Gastroesophageal sphincter (tissue), 4 donors: ENCODE measurements at regions not wholly inside any gene's neighbourhood (a gene's known extent, or its start where the extent isn't known, plus 50 kb on each side); places are given as distances from the start of the nearest gene placed in this dataset.
"Not testable (repeated sequence)": the region's sequence is repeated elsewhere in the genome, so short reads cannot be mapped to it uniquely, and the experiment has no call there.

Experiments
- ATAC-seq: fragments of 150-250 bp; one replicate; pipeline ENCODE4 v1.9.1; 2016; ENCODE audit warnings: mild to moderate bottlenecking, moderate library complexity
- H3K27ac ChIP-seq, 4 donors: fragments of 200-600 bp; sonication (generic) in 3 of 4; 1 replicate in 3 of 4; 2 replicates in 1 of 4; pipeline ENCODE4 v1.5.1; 2016 to 2019
- H3K27me3 ChIP-seq: fragments of 200-600 bp; sonication (generic); one replicate; pipeline ENCODE4 v1.5.1; 2019
- H3K36me3 ChIP-seq, 2 donors: fragments of 200-600 bp; sonication (generic); one replicate each; pipeline ENCODE4 v1.5.1; 2019; ENCODE audit warnings: control low read depth in 1 of 2
- H3K4me1 ChIP-seq, 3 donors: fragments of 200-600 bp; sonication (generic); 1 replicate in 2 of 3; 2 replicates in 1 of 3; pipeline ENCODE4 v1.5.1; 2016 to 2019; ENCODE audit warnings: control low read depth in 2 of 3
- H3K4me3 ChIP-seq, 2 donors: fragments of 200-600 bp; sonication (generic); one replicate each; pipeline ENCODE4 v1.5.1; 2019; ENCODE audit warnings: mild to moderate bottlenecking in 1 of 2, moderate library complexity in 1 of 2
- H3K9me3 ChIP-seq, 3 donors: fragments of 200-600 bp; sonication (generic); one replicate each; pipeline ENCODE4 v1.5.1; 2017 to 2019; ENCODE audit warnings: control low read depth in 2 of 3
- EP300 ChIP-seq: sonication (generic); formaldehyde crosslinking; IDR thresholded peaks from one replicate; pipeline ENCODE4 v1.6.1; 2017; ENCODE audit warnings: antibody characterized with exemption, mild to moderate bottlenecking
- POLR2A ChIP-seq, 2 donors: fragments of 450-650 bp; IDR thresholded peaks; one replicate each; pipeline ENCODE4 v1.6.1; 2017; ENCODE audit warnings: antibody characterized with exemption in 2 of 2, mild to moderate bottlenecking in 2 of 2, moderate library complexity in 1 of 2
- POLR2AphosphoS5 ChIP-seq: sonication (generic); formaldehyde crosslinking; IDR thresholded peaks from one replicate; pipeline ENCODE4 v1.6.1; 2017; ENCODE audit warnings: antibody characterized with exemption
- WGBS, 2 donors: methylation state at CpG; one replicate each; pipeline ENCODE4 v1.1.5; 2018; ENCODE audit warnings: low coverage in 1 of 2; 5-methylcytosine and 5-hydroxymethylcytosine counted together
- TF ChIP-seq, protein P1 (sequence below), 4 experiments: fragments of 200-600 bp in 2 of 4; fragments of 450-650 bp in 2 of 4; sonication (generic) in 1 of 4; IDR thresholded peaks; one replicate each; pipeline ENCODE4 v1.5.1; 2017 to 2019; ENCODE audit warnings: antibody characterized with exemption in 4 of 4, mild to moderate bottlenecking in 2 of 4, moderate library complexity in 2 of 4

- H3K4me3 ChIP-seq, result no peak overlapping the region
- H3K4me1 ChIP-seq, result no peaks in the 10 kb centered on the region
- TF ChIP-seq POLR2AphosphoS5 (no peak), EP300 (no peak), POLR2A (IDR thresholded peaks at IDR 0.05) (no peak)
- TF ChIP-seq, protein P1, sequence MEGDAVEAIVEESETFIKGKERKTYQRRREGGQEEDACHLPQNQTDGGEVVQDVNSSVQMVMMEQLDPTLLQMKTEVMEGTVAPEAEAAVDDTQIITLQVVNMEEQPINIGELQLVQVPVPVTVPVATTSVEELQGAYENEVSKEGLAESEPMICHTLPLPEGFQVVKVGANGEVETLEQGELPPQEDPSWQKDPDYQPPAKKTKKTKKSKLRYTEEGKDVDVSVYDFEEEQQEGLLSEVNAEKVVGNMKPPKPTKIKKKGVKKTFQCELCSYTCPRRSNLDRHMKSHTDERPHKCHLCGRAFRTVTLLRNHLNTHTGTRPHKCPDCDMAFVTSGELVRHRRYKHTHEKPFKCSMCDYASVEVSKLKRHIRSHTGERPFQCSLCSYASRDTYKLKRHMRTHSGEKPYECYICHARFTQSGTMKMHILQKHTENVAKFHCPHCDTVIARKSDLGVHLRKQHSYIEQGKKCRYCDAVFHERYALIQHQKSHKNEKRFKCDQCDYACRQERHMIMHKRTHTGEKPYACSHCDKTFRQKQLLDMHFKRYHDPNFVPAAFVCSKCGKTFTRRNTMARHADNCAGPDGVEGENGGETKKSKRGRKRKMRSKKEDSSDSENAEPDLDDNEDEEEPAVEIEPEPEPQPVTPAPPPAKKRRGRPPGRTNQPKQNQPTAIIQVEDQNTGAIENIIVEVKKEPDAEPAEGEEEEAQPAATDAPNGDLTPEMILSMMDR (IDR thresholded peaks at IDR 0.05), result no peak
- peaks cover 0 to 17% (median 1%) of the 10 kb centered on the region in 3 donors for H3K9me3 ChIP-seq
- H3K27me3 ChIP-seq, result no peaks in the 10 kb centered on the region
- ATAC-seq, result no peak
- H3K36me3 ChIP-seq, result no peaks in the 10 kb centered on the region
- 82 to 91% methylated on average over 1 of the region's 2 CpGs for WGBS, 2 donors
- no peak overlapping the region for H3K27ac ChIP-seq
These were observed 225.6 kb downstream of the CYP26B1 start for GRCh38 chr2:71922091-71922490.

GRCh38 chr2:71920819-71921218 lies 226.8 kb downstream of the CYP26B1 start:
- not testable (repeated sequence) for H3K27me3 ChIP-seq, H3K4me1 ChIP-seq, H3K4me3 ChIP-seq, H3K36me3 ChIP-seq, H3K27ac ChIP-seq, ATAC-seq
- 59 to 63% methylated on average over 4 to 5 of the region's 5 CpGs for WGBS, 2 donors
- peaks cover 0 to 17% (median 1%) of the 10 kb centered on the region in 3 donors for H3K9me3 ChIP-seq

DNA sequence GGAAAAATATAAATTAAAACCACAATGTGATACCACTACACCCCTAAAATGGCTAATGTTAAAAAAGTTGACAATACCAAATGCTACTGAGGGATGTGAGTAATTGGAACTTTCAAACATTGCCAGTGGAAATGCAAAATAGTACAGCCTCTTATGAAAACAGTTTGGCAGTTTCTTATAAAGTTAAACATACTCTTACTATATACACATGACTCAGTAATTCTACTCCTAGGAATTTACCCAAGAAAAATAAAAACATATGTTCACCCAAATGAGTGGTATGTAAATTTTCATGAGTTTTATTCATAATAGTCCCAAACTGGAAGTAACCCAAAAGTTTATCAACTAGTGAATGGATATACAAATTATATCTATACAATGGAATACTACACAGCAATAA lies 228.0 kb downstream of the CYP26B1 start:
- H3K27me3 ChIP-seq, result no peaks in the 10 kb centered on the region
- H3K4me1 ChIP-seq, result no peaks in the 10 kb centered on the region
- no peak overlapping the region for H3K27ac ChIP-seq
- no peaks in the 10 kb centered on the region for H3K36me3 ChIP-seq
- TF ChIP-seq EP300 (no peak), POLR2AphosphoS5 (no peak), POLR2A (IDR thresholded peaks at IDR 0.05) (no peak)
- TF ChIP-seq, protein P1 (IDR thresholded peaks at IDR 0.05), result no peak
- H3K9me3 ChIP-seq, result peaks cover 0 to 17% (median 1%) of the 10 kb centered on the region in 3 donors
- no peak overlapping the region for H3K4me3 ChIP-seq
- ATAC-seq, result no peak

- H3K36me3 ChIP-seq, result no peaks in the 10 kb centered on the region
- H3K9me3 ChIP-seq, result peaks cover 0 to 23% (median 2%) of the 10 kb centered on the region in 3 donors
- H3K4me1 ChIP-seq, result no peaks in the 10 kb centered on the region
- no peak overlapping the region for H3K27ac ChIP-seq
- no peak for ATAC-seq
- WGBS, 2 donors, result 100% methylated on average over 1 of the region's 1 CpG; no CpG with 5 or more reads in 1 of the 2 donors
- H3K27me3 ChIP-seq, result peaks cover 16% of the 10 kb centered on the region
- no peak overlapping the region for H3K4me3 ChIP-seq
- TF ChIP-seq EP300, result no peak
- TF ChIP-seq, protein P1 (IDR thresholded peaks at IDR 0.05), result no peak
- TF ChIP-seq POLR2AphosphoS5, result no peak
- TF ChIP-seq POLR2A (IDR thresholded peaks at IDR 0.05), result no peak
These were observed 237.4 kb downstream of the CYP26B1 start for GRCh38 chr2:71910277-71910676.

DNA sequence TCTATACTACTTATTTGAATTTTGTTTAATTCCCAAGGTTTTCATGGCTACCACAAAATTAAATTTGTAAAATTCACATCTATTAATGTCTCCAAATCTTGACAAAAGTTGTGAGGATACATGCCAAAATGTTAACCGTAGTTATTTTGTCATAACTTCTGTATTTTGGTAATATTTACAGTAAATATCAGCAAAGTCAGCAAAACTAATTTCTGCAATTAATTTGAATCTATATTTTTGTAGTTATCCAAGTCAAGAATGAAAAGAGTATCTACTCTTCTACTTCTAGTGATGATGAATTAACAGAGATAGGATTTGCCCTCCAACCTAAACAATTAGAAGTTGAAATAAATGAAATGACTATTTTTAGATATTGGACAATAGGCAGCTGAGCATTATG lies 238.9 kb downstream of the CYP26B1 start:
- H3K4me1 ChIP-seq, result no peaks in the 10 kb centered on the region
- 100% methylated on average over 1 of the region's 1 CpG for WGBS, 2 donors
- peaks cover 16% of the 10 kb centered on the region for H3K27me3 ChIP-seq
- ATAC-seq, result no peak
- H3K27ac ChIP-seq, result no peak overlapping the region
- H3K4me3 ChIP-seq, result no peak overlapping the region
- H3K36me3 ChIP-seq, result no peaks in the 10 kb centered on the region
- no peak for TF ChIP-seq POLR2A (IDR thresholded peaks at IDR 0.05)
- peaks cover 0 to 23% (median 2%) of the 10 kb centered on the region in 3 donors for H3K9me3 ChIP-seq

DNA sequence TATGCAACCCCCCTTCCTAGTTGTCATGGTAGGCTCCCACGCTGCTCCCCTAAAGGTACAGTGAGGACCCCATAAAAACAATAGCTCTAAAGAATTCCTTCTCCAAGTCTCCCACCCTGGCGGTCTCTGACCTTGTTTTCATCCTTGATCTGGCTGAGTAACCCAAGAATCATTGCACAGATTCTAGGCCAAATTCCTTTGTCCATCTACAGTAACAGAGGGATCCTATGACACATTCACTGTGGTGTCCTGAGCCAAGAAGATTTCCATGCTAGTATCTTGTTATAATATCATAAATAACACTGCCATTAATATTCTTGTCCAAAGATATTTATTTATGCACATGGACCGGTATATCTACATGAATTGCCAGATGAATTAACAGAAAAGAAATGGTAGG lies 240.2 kb downstream of the CYP26B1 start:
- Histone ChIP-seq H3K9me3 (peaks cover 0 to 23% (median 2%) of the 10 kb centered on the region in 3 donors), H3K4me3 (no peak overlapping the region), H3K27ac (no peak overlapping the region), H3K27me3 (peaks cover 12% of the 10 kb centered on the region), H3K36me3 (no peaks in the 10 kb centered on the region), H3K4me1 (no peaks in the 10 kb centered on the region)
- TF ChIP-seq, protein P1 (IDR thresholded peaks at IDR 0.05), result no peak
- no peak for TF ChIP-seq POLR2AphosphoS5
- no peak for TF ChIP-seq POLR2A (IDR thresholded peaks at IDR 0.05)
- TF ChIP-seq EP300, result no peak
- no peak for ATAC-seq
- WGBS, 2 donors, result 68 to 70% methylated on average over 2 to 3 of the region's 3 CpGs
